Mesenteric fat pad (tissue), 1 donor: ENCODE measurements at regions not wholly inside any gene's neighbourhood (a gene's known extent, or its start where the extent isn't known, plus 50 kb on each side); places are given as distances from the start of the nearest gene placed in this dataset.
"Not testable (repeated sequence)": the region's sequence is repeated elsewhere in the genome, so short reads cannot be mapped to it uniquely, and the experiment has no call there.

Experiments
- DNase-seq: peaks from one replicate; pipeline ENCODE4 v3.0.0-alpha.2; 2020; ENCODE audit warnings: low spot score
- donor health status: DM: yes; HTN: yes; CAD: no.

GRCh38 chr2:77578354-77578753 is 56.2 kb upstream of the LRRTM4 start:
- DNase-seq: no peak

GRCh38 chr2:77579076-77579769 is 57.0 kb upstream of the LRRTM4 start:
- no peak for DNase-seq

GRCh38 chr2:77588438-77588837 is 66.3 kb upstream of the LRRTM4 start:
- no peak for DNase-seq

- DNase-seq: no peak
These were observed 68.2 kb upstream of the LRRTM4 start for GRCh38 chr2:77590298-77590917.

GRCh38 chr2:77592955-77593354 is 70.8 kb upstream of the LRRTM4 start:
- not testable (repeated sequence) for DNase-seq

GRCh38 chr2:77602771-77603170 is 80.6 kb upstream of the LRRTM4 start:
- DNase-seq: no peak

GRCh38 chr2:77604953-77605929 is 83.1 kb upstream of the LRRTM4 start:
- DNase-seq: no peak

GRCh38 chr2:77608510-77608909 is 86.3 kb upstream of the LRRTM4 start:
- DNase-seq: no peak

GRCh38 chr2:77629539-77629938 is 107.4 kb upstream of the LRRTM4 start:
- no peak for DNase-seq

- DNase-seq: no peak
These were observed 108.8 kb upstream of the LRRTM4 start for GRCh38 chr2:77631007-77631406.

GRCh38 chr2:77633601-77634000 is 111.4 kb upstream of the LRRTM4 start:
- no peak for DNase-seq

GRCh38 chr2:77640924-77641323 is 118.7 kb upstream of the LRRTM4 start:
- no peak for DNase-seq

GRCh38 chr2:77642339-77642738 is 120.2 kb upstream of the LRRTM4 start:
- DNase-seq: no peak

- DNase-seq: no peak
These were observed 127.7 kb upstream of the LRRTM4 start for GRCh38 chr2:77649856-77650255.

GRCh38 chr2:77652499-77652898 is 130.3 kb upstream of the LRRTM4 start:
- DNase-seq: no peak

GRCh38 chr2:77664491-77664890 is 142.3 kb upstream of the LRRTM4 start:
- no peak for DNase-seq

GRCh38 chr2:77666251-77666980 is 144.2 kb upstream of the LRRTM4 start:
- DNase-seq: no peak

- not testable (repeated sequence) for DNase-seq
These were observed 162.6 kb upstream of the LRRTM4 start for GRCh38 chr2:77684543-77685319.

- DNase-seq: no peak
These were observed 190.4 kb upstream of the LRRTM4 start for GRCh38 chr2:77712601-77713000.

GRCh38 chr2:77713412-77713811 is 191.2 kb upstream of the LRRTM4 start:
- DNase-seq: no peak
